ENCODE measurements at regions not wholly inside any gene's neighbourhood (a gene's known extent, or its start where the extent isn't known, plus 50 kb on each side); places are given as distances from the start of the nearest gene placed in this dataset.

DNA sequence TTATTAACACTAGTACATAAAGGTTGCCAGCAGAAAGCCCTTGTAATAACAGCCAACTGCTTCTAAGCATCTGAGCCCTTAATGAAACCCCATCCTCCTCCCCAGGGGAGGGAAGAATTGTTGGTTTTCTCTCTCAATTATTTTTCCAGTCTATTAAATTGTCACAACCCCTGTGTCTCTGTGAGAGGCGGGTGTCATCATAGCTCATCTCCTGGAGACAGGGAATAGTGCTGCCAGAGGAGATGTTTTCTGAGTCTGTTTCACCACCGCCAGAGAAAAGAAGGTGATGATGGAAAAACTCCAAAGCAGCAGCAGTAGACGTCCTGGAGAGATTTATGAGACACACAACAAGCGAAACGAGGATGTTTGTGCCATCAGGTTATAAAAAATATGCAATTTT lies 271.1 kb upstream of the NMUR2 start:
- H3K4me3 ChIP-seq (ENCODE audit: low read depth, low read length), result no peak overlapping the region
- TF ChIP-seq, protein P1, sequence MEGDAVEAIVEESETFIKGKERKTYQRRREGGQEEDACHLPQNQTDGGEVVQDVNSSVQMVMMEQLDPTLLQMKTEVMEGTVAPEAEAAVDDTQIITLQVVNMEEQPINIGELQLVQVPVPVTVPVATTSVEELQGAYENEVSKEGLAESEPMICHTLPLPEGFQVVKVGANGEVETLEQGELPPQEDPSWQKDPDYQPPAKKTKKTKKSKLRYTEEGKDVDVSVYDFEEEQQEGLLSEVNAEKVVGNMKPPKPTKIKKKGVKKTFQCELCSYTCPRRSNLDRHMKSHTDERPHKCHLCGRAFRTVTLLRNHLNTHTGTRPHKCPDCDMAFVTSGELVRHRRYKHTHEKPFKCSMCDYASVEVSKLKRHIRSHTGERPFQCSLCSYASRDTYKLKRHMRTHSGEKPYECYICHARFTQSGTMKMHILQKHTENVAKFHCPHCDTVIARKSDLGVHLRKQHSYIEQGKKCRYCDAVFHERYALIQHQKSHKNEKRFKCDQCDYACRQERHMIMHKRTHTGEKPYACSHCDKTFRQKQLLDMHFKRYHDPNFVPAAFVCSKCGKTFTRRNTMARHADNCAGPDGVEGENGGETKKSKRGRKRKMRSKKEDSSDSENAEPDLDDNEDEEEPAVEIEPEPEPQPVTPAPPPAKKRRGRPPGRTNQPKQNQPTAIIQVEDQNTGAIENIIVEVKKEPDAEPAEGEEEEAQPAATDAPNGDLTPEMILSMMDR (IDR thresholded peaks at IDR 0.05; ENCODE audit: insufficient read depth, low read depth, low read length, missing control alignments), result no peak
- no peak for DNase-seq (ENCODE audit: low read depth)

DNA sequence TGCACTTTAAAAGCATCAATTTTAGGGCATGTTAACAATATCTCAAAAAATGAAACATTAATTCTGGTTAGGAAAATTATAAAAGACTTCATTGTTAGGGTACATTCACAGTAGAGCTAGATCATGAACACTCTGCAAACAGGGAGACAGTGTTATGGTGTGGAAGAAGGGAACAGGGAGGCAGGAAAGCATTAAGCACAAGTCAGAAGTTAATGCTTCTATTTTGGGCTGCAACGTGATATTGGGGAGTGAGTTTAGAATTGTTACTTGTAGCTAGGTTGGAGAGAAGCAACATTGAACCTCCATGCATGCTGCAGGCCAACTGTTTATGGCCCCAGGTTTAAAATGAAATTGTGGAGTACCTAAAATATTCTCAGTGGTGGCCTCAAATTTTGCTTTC lies 278.1 kb upstream of the NMUR2 start:
- DNase-seq (ENCODE audit: low read depth), result no peak
- H3K4me3 ChIP-seq (ENCODE audit: low read depth, low read length), result no peak overlapping the region
- TF ChIP-seq, protein P1 (IDR thresholded peaks at IDR 0.05; ENCODE audit: insufficient read depth, low read depth, low read length, missing control alignments), result no peak

GRCh38 chr5:152686931-152687330 lies 281.9 kb upstream of the NMUR2 start:
- TF ChIP-seq, protein P1 (IDR thresholded peaks at IDR 0.05; ENCODE audit: insufficient read depth, low read depth, low read length, missing control alignments), result no peak
- H3K4me3 ChIP-seq (ENCODE audit: low read depth, low read length), result no peak overlapping the region
- no peak for DNase-seq (ENCODE audit: low read depth)

DNA sequence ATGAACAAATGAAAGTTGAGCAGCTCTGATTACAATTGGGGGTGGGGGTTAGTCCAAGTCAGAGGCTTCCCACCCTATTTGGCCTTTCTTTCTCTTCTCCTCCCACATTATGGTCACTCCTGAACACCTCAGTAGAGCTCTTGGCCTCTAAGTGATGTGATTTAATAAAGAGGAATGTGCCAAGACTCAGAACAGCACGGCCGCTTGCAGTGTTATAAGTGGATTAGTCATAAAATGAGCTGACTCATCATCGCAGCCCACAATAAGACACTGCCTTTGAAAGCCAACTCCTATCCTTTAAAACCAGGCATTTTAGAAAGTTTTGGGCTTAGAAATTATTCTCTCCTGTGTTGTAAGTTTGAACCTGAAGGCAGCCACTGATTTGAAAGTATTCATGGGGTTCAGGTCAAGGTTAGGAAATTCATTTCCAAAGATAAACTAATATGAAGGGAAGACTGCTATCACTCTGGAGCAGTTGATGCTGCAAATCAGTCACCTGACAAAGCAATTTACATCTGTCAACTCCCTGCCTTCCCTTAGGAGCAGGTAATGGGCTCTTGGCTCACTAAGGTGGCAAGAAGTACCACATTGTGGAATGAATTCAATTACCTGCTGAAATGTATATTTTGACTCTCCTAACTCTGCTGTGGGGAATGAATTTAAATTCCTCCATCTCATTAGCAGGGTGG lies 283.6 kb upstream of the NMUR2 start:
- no peak for DNase-seq (ENCODE audit: low read depth)
- no peak overlapping the region for H3K4me3 ChIP-seq (ENCODE audit: low read depth, low read length)
- TF ChIP-seq, protein P1 (IDR thresholded peaks at IDR 0.05; ENCODE audit: insufficient read depth, low read depth, low read length, missing control alignments), result no peak

GRCh38 chr5:152689250-152689711 lies 284.2 kb upstream of the NMUR2 start:
- no peak for DNase-seq (ENCODE audit: low read depth)
- TF ChIP-seq, protein P1 (IDR thresholded peaks at IDR 0.05; ENCODE audit: insufficient read depth, low read depth, low read length, missing control alignments), result no peak
- H3K4me3 ChIP-seq (ENCODE audit: low read depth, low read length), result no peak overlapping the region

GRCh38 chr5:152694231-152694630 lies 289.2 kb upstream of the NMUR2 start:
- no peak for DNase-seq (ENCODE audit: low read depth)
- TF ChIP-seq, protein P1 (IDR thresholded peaks at IDR 0.05; ENCODE audit: insufficient read depth, low read depth, low read length, missing control alignments), result no peak
- no peak overlapping the region for H3K4me3 ChIP-seq (ENCODE audit: low read depth, low read length)

Data from GM12865 (cell line).